GM21360 (cell line): ENCODE measurements at regions not wholly inside any gene's neighbourhood (a gene's known extent, or its start where the extent isn't known, plus 50 kb on each side); places are given as distances from the start of the nearest gene placed in this dataset.

Experiments
- ATAC-seq: cut with Tn5 transposase; IDR thresholded peaks from one replicate; pipeline ENCODE4 v1.9.1; 2021; ENCODE audit warnings: mild to moderate bottlenecking, moderate library complexity; ENCODE audit not compliant: unreplicated experiment

DNA sequence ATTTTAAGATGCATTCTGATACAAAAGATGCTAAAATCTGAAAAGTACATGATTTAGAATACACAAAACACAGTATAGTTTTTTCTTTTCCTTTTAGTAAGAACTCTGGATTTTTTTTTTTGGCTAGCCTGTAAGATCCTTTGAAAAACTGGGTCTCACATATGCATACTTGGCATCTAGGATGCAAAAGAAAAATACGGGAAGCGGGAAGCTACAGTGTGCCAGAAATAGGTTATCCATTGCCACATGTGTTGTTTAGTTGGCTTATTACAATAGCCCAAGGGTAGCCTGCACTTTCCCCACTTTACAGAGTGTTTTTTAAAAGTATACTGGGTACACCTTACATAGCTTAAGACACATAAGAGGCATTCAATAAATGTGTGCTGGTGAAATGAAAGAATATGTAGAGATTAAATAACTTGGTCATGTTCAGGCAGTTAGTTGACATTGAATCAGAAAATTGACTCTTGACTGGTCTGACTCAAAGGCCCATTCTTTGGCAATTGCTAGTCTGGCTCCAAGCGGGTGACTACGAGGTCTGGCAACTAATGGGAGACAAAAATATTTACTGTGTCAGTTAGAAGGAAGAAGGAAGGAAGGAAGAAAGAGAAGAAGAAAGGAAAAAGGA is 286.8 kb upstream of the TRIB2 start:
- no peak for ATAC-seq

DNA sequence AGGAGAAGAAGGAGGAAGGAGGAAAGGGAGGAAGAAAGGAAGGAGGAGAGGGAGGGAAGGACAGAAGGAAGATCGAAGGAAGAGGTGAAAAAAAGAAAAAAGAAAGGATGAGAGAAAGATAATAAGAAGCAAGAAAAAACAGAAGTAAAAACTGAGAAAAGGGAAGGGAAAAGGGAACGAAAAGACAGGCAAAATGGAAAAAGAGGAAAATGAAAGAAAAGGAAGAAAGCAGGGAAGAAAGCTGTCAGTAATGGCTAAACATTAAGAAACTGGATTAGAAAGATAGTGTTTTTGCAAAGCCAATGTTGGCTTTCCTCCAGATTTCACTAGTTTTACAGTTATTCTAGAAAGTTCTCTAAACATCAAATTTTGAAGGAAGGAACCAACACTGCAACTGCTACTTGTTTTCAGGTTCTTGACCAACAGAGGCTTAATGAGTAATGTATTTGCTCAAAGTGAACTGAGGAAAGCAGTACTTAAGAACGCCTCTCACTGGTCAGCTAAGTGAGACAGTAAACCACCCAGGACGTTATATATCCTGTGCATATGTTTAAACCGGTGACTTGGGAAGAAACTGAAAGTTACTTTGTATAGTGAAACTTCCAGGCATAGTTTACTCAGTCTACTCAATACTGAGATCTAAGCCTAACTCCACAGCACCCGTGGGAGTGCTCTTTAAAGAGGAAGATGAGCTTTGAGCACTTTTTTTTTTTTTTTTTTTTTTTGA is 286.2 kb upstream of the TRIB2 start:
- peak; percentile 98 for ATAC-seq

DNA sequence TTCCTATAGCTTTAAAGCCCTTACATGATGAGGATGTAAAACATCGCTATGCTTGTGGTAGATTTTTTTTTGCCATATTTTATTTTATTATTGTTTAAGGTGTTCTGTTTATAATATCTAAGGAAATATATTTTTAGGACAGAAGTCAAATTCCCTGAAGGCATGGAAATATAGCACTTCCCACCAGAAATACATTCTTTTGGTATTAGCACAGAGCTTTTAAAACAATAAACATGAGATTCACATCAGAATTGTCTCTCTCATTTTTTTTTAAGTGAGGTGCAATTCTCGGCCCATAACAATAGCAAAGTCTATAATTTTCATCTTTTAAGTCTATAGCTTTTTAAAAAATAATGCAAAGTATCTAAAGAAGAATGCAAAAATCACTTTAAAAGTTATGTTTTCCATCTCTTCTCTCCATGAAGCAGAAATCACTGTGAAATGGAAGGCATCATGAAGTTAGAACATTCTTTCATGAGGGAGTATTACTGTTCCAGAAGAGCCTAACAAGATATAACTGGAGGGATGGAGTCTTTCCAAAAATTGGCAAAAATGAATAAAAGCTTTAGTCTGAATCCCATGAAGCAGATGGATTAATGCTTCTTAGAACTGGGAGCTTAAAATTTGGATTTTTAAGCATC is 283.6 kb upstream of the TRIB2 start:
- ATAC-seq = no peak

DNA sequence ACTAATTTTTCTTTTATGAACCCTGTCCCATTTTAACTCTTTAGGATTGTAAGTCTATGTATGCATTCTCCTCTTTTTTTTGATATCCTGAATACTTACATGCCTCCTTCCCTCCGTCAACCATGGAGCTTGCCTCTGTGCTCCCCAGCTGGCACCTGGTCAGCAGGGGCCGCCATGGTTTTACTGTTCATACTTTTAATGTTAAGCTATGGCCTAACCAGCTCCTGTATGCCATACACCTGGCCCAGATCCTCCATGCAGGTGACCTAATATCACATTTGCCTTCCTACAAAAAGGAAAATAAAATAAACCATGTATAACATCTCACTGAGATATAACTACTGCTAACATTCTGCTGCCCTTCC is 283.1 kb upstream of the TRIB2 start:
- ATAC-seq = no peak

DNA sequence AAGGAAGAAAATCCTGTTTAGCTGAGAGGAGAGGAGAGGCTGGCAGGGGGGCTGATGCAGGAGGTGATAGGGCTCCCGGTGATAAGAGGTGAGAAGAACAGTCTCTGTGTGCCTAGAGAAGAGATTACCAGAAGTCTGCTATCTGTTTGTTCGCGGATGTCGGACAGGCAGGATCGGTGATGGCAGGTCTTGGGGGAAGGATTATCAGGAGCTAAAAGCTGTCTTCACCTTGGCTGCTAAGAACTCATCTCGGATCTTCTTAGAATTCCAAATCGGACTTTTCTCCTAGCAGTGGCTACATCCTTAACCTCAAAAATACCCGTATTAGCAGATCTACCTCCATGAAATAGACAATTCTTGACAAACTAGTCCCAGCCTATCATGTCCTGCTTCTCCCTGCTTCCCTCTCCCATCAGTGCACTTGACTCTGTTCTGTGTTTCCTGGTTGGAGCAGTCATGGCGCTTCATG is 282.1 kb upstream of the TRIB2 start:
- no peak for ATAC-seq

DNA sequence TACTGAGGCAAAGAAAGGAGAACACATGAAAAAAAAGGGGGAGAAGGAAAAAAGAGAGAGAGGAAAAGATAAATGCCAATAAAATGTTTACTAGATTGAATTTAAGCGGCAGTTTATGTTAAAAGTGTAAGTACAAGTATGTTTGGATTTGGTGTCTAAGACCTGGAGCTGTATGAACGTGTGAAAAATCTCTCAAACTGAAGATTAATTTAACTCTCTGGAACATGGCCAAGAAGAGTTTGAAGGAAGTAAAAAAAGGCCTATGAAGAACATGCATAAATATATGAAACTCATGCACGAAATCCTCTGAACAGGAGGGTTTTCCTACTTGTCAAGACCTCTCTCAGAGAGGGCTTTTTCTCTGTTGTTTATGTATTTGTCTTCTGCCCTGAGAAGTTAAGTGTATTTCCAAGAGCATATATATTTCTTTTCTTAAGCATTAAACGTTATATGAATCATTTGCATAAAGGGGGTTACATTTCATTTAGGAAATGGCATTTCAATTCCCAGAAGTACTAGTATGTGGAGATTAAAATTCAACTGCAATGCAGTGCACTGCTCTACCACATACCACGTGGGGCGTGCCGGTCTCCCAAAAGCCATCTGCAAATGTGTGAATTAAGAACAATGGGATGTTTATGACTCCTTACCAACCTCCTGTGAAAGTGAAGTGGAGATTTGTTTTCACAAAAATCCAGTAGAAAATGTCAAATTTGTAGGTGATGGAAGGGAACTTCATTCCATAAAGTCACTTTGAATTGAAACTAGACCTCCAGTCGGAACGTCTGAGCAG is 281.1 kb upstream of the TRIB2 start:
- no peak for ATAC-seq

DNA sequence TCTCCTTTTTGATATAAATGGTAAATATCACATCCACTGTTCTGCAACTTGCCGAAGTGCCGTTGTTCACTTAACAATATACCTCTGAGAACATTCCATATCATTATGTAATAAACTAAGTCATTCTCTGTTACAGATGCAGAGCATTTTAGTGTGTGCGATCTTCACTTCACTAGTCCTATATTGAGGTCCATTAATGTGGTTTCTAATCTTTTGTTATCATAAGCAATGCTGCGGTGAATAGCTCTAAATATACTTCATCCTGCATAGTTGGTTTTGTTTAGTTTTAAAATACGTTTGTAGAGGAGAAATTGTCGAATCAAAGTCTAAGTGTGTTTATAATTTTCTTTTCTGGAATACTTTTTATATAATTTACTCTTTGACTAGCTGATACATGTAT is 280.3 kb upstream of the TRIB2 start:
- ATAC-seq = no peak

DNA sequence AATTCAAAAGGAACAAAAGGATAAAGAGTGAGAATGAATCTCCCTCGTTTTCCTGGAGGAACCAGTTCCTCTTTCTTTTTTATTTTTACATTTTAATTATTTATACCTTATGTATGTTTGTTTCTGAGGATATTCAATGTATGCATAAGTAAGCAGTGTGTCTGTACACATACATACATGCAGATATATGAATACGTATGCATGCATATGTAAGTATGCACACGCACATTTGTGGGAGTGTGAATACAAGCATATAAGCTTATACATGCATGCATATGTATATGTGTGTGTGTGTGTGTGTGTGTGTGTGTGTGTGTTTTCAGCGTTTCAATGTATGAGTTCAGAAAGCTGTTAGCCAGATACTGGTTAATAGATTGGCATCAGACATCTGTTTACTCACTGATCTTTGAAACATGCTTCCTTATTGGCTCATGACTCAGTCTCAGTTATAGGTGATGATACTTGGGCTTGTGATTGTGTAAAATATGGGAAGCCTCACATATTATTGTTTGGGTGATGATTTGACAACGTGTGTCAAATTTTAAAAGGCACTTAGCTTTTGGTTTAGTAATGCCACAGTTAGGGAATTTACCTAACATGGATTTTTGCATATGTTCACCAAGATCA is 279.7 kb upstream of the TRIB2 start:
- ATAC-seq = no peak

DNA sequence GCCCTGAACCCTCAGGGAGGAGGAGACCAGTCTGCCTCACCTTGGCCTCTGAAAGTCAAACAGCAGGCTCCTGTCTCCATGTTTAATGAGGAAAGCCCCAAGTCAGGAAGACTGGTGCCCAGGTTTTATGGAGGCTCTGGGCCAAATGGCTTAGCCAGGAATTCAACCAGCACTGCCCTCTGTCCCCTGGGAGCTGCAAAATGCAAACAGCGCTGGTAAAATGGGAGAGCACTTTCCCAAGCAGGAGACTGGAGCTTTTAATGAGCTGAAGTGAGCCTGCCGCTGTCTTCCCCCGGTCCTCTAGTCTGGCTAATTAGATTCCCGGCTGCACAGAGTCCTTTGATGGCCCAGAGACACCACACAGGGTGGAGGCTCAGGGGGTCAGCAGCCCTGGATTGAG is 276.0 kb upstream of the TRIB2 start:
- ATAC-seq = no peak

DNA sequence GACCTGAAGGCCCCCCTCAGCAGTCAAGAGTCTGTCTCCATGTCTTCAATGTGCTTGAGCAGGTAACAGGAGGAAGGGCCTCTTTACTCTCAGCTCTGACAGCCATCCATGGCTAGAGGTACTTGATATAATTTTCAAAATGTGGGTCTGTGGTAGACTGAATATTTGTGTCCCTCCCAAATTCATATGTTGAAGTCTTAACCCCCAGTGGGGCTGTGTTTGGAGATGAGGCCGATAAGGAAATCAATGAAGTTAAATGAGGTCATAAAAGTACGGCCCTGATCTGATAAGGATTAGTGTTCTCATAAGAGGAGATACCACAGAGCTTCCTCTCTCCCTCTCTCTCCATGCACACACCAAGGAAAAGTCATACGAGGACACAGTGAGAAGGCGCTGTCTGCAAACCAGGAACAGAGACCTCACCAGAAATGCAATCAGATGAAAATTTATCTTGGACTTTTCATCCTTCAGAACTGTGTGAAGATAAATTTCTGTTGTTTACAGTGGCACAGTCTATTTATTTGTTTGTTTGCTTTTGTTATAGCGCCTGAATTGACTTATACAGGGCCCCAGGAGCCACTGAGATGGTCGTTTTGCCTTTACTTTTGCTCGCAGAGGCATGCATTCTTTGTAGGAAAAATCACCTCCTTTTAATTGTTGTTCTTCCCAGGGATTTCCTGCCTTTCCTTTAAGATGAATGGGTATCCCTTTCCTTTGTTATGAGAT is 274.8 kb upstream of the TRIB2 start:
- no peak for ATAC-seq

DNA sequence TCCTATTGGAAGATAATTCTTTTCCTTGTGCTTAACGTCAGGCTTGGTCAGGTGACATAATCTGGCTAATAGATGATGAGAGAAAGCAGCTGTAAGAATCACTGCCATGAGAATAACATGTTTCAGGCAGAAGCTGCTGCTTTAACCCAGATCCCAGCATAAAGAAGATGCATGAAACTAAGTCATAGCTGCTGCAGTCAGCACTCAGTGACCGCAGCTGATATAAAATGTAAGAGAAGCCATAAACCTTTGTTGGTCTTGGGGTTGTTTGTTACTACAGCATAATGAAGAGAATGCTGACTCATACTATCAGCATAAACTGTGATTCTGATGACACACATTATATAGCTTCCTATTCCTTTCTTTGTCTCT is 274.3 kb upstream of the TRIB2 start:
- no peak for ATAC-seq

DNA sequence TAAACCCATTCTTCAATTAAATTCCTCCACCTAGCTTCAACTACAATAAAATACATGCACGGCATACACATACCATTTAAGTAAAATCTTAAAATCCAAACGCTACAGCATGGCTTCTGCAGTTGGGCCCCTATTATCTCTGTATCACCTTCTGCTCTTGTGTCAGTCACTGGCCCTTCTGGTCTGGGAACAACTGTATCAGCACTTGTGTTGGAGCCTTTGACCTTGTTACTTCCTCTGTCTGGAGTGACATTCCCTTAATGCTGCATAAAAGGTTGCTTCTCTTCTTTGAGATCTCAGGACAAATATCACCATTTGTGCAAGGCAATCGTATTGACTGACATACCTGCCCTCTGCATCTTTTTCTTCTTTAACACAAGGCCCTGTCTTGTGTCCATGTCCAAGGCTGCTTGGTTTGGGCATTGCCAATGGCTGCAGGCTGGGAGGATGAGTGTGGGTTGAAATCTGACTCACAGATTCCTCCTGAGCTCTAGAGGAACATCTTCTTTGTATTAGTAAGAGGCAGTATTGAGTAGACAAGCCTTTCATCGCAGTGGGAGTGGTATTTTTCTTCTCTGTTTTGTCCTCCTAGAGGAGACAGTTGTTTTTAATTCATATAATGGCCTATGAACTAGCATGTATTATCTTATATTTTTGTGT is 267.8 kb upstream of the TRIB2 start:
- ATAC-seq = no peak

DNA sequence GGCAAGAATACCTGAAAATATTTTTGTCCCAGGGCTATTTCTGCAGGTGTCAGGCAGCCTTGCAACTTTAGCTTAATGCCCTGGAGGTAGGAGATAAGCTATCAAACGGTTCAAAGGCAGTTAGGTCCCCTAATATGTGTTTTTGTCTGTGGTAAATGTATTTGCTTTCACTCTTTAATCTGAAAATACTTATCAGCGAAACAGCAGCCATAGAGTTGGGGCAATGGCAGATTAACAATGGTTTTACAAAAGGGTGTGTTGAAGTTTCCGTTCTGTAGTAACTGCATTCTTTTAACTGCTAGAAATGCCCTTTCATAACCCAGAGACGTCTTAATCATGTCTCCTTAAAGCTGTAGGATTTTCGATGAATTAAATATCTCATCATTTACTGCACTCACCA is 265.0 kb upstream of the TRIB2 start:
- ATAC-seq = no peak

DNA sequence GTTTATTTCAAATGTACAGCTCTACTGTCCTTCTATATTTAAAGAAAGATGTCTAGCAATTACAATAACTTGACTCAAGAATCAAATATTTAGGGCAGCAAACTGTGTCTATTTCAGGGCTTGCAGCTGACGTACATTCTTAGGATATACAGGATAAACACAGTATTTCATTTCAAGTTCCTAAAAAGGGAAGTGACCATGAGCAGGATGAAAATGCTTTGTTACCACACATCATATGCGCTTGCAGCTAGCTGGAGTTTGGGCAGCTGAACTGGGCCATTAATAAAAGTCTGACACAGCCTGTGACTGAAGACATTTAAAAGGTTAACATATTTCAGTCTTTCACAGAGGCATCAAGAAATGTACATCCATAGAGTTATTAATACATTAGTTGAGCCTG is 264.6 kb upstream of the TRIB2 start:
- no peak for ATAC-seq

DNA sequence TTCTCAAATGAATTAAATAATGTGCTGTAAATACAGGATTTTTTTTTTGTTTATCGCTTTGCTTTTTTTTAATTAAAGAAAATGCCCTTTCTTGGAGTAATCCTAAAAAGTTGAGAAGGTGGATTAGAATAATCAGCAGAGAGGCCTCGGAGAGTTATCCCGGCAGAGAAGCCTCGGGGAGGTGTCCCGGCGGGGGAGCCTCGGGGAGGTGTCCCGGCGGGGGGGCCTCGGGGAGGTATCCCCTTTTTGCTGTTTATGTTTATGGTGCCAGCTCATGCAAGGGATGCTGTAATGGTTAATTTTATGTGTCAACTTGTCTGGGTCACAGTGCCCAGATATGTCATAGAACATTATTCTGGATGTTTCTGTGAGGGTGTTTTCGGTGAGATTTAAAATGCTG is 263.0 kb upstream of the TRIB2 start:
- no peak for ATAC-seq

DNA sequence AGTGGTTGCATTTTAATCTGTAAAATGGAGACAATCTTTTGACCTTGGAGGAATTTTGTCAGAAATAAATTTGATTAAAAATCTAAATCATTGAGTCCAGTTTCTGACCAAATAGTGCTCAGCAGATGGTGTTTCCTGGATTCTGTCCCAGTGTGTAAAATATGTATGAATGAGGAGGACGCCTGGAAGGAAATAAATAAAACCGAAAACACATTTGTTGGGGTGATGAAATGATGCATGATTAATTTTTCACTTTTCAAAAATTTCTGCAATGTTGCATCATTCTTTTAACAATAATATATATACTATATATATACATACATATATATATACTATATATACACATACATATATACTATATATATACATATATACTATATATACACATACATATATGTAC is 261.1 kb upstream of the TRIB2 start:
- no peak for ATAC-seq

DNA sequence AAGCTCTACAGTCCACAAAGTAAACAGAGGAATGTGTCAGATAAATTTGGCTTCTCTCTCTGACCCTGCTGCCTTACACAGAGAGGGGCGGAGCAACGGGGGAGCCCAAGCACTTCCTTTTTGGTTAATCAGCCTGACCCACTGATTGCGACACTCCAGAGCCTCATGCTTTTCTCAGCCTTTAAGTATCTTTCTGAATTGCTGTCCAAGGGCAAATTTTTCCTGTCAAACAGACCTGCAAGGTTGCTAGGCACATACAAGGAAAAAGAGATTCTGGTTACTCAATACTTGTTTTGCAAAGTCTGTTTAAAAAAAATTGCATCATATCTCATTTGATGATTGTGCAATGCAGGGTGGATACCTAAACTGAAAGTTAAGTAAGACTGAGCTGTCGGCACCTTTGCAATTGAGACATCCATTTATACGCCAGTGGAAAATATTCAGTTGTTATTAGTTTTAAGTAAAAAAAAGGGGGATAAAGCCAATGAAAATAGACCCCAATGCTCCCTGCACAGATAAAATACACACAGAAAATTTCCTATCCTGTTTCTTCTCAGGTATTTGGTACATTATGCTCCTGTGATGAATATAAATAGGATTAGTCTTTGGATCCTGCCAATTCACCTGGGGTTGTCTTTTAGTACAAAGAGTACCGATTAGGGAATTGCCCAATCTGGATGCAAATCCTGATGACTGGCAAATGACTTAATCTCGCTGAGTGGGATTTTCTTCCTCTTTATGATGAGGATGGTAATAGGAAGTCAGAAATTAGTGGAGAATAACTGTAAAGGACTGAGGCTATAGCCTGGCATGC is 260.2 kb upstream of the TRIB2 start:
- ATAC-seq = peak; percentile 95

DNA sequence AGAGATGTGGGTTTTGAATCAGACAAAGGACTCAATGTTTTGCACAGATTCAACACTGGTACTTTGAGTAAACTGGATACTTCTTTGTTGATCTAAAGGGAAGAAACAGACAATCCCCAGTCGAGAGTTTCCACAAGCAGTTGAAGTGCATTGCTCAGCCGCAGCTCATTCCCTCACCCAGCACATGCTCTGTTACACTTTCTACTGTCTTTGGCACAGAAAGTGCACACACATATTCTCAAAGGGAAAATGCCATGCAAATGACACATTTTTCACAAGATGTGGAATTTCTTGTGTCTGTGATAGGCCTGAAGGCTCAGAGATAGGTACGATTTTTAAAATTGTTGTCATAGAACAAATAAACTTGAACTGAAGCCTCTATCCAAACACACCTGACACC is 258.9 kb upstream of the TRIB2 start:
- ATAC-seq = no peak

DNA sequence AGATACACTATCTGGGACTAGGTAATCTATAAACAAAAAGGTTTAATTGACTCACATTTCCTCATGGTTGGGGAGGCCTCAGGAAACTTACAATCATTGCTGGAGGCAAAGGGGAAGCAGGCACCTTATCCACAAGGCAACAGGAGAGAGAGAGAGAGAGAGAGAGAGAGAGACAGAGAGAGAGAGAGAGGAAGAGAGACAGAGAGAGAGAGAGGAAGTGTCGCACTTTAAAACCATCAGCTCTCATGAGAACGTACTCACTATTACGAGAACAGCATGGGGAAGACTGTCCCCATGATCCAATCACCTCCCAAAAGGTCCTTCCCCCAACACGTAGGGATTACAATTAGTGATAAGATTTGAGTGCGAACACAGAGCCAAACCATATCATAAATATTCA is 253.5 kb upstream of the TRIB2 start:
- ATAC-seq = no peak
